Erythroblast (primary cell): ENCODE measurements at regions not wholly inside any gene's neighbourhood (a gene's known extent, or its start where the extent isn't known, plus 50 kb on each side); places are given as distances from the start of the nearest gene placed in this dataset.

Experiments
- GATA1 ChIP-seq: IDR thresholded peaks from 2 replicates; pipeline ENCODE4 v1.6.1; 2011; ENCODE audit warnings: low read depth, mild to moderate bottlenecking, control low read depth, low read length, moderate library complexity
- POLR2A ChIP-seq: IDR thresholded peaks from 2 replicates; pipeline ENCODE4 v1.6.1; 2011; ENCODE audit warnings: mild to moderate bottlenecking, low read length

DNA sequence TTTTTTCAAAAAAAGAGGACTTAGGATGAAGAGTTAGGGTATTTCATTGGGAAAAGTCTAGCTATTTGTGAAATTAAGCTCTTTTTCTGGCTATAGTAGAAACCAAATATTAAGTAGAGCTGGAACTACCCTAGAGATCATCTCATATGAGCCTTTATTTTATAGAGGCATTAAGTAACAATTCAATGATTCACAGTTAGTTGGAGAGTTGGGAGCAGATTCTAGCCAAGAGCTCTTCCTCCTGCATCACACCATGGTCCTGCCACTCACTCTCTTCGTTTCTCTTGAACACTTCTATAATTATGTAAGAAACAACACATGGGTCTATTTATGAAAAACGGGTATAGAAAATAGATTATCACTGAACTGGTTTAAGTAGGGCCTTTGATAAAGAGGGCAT, 76.1 kb upstream of the ANK3 start:
- TF ChIP-seq POLR2A (no peak), GATA1 (no peak)
